Stomach (tissue), 4 donors: ENCODE measurements at regions not wholly inside any gene's neighbourhood (a gene's known extent, or its start where the extent isn't known, plus 50 kb on each side); places are given as distances from the start of the nearest gene placed in this dataset.

Source experiments
- CTCF ChIP-seq, 7 experiments: fragments of 450-650 bp in 4 of 7; fragments of 200-600 bp in 3 of 7; sonication (generic) in 3 of 7; IDR thresholded peaks; one replicate each; pipeline ENCODE4 v1.5.1; 2016 to 2019; ENCODE audit warnings: antibody characterized with exemption in 7 of 7, control low read depth in 2 of 7, mild to moderate bottlenecking in 1 of 7
- POLR2AphosphoS5 ChIP-seq, 3 donors: sonication (generic); formaldehyde crosslinking; IDR thresholded peaks; one replicate each; pipeline ENCODE4 v1.6.1; 2016; ENCODE audit warnings: antibody characterized with exemption in 3 of 3

- no peak for TF ChIP-seq POLR2AphosphoS5 (IDR thresholded peaks at IDR 0.05)
- TF ChIP-seq CTCF (IDR thresholded peaks at IDR 0.05) = peak in 1 of 7 experiments; percentile 4
Measured at GRCh38 chr4:181308476-181309312, 934.5 kb upstream of the TENM3 start.
